ENCODE measurements at regions not wholly inside any gene's neighbourhood (a gene's known extent, or its start where the extent isn't known, plus 50 kb on each side); places are given as distances from the start of the nearest gene placed in this dataset.
"Not testable (repeated sequence)": the region's sequence is repeated elsewhere in the genome, so short reads cannot be mapped to it uniquely, and the experiment has no call there.

- DNase-seq (ENCODE audit: low read depth in 2 of 2) = not testable (repeated sequence)
These were observed 161.0 kb downstream of the ADRA2C start for GRCh38 chr4:3926969-3927755.

- DNase-seq (ENCODE audit: low read depth in 2 of 2) = not testable (repeated sequence)
These were observed 163.2 kb downstream of the ADRA2C start for GRCh38 chr4:3929431-3929830.

GRCh38 chr4:3932734-3933133 is 166.5 kb downstream of the ADRA2C start:
- not testable (repeated sequence) for DNase-seq (ENCODE audit: low read depth in 2 of 2)

GRCh38 chr4:3935406-3935805 is 169.2 kb downstream of the ADRA2C start:
- DNase-seq (ENCODE audit: low read depth in 2 of 2) = not testable (repeated sequence)

GRCh38 chr4:3936184-3936583 is 170.0 kb downstream of the ADRA2C start:
- DNase-seq (ENCODE audit: low read depth in 2 of 2) = no peak

GRCh38 chr4:3937849-3938562 is 171.8 kb downstream of the ADRA2C start:
- not testable (repeated sequence) for DNase-seq (ENCODE audit: low read depth in 2 of 2)

GRCh38 chr4:3938676-3939075 is 172.5 kb downstream of the ADRA2C start:
- not testable (repeated sequence) for DNase-seq (ENCODE audit: low read depth in 2 of 2)

GRCh38 chr4:3939954-3940591 is 173.9 kb downstream of the ADRA2C start:
- DNase-seq (ENCODE audit: low read depth in 2 of 2) = not testable (repeated sequence)

GRCh38 chr4:3941735-3942522 is 175.7 kb downstream of the ADRA2C start:
- not testable (repeated sequence) for DNase-seq (ENCODE audit: low read depth in 2 of 2)

GRCh38 chr4:3942569-3942971 is 176.4 kb downstream of the ADRA2C start:
- peak in 1 of 2 donors; percentile 3 for DNase-seq (ENCODE audit: low read depth in 2 of 2)

GRCh38 chr4:3943051-3943450 is 176.9 kb downstream of the ADRA2C start:
- DNase-seq (ENCODE audit: low read depth in 2 of 2) = not testable (repeated sequence)

GRCh38 chr4:3945511-3946290 is 179.5 kb downstream of the ADRA2C start:
- no peak for DNase-seq (ENCODE audit: low read depth in 2 of 2)

GRCh38 chr4:3946553-3946952 is 180.4 kb downstream of the ADRA2C start:
- not testable (repeated sequence) for DNase-seq (ENCODE audit: low read depth in 2 of 2)

GRCh38 chr4:3947761-3948160 is 181.6 kb downstream of the ADRA2C start:
- DNase-seq (ENCODE audit: low read depth in 2 of 2) = not testable (repeated sequence)

GRCh38 chr4:3948210-3948609 is 182.0 kb downstream of the ADRA2C start:
- DNase-seq (ENCODE audit: low read depth in 2 of 2) = not testable (repeated sequence)

GRCh38 chr4:3949916-3950315 is 183.7 kb downstream of the ADRA2C start:
- DNase-seq (ENCODE audit: low read depth in 2 of 2) = not testable (repeated sequence)

GRCh38 chr4:3952443-3953139 is 186.4 kb downstream of the ADRA2C start:
- not testable (repeated sequence) for DNase-seq (ENCODE audit: low read depth in 2 of 2)

- DNase-seq (ENCODE audit: low read depth in 2 of 2) = not testable (repeated sequence)
These were observed 186.9 kb downstream of the ADRA2C start for GRCh38 chr4:3953140-3953489.

- peak; percentile 44 to 61 for DNase-seq (ENCODE audit: low read depth in 2 of 2)
These were observed 188.5 kb downstream of the ADRA2C start for GRCh38 chr4:3954540-3955320.

Data from stimulated activated CD8-positive, alpha-beta memory T cell treated with anti-CD3 and anti-CD28 coated beads, Interleukin-15, amount 100 ng/mL, for 4 hours (primary cell).